Right atrium auricular region (tissue), 2 donors: ENCODE measurements at regions not wholly inside any gene's neighbourhood (a gene's known extent, or its start where the extent isn't known, plus 50 kb on each side); places are given as distances from the start of the nearest gene placed in this dataset.

ENCODE experiments used
- DNase-seq: peaks from one replicate; pipeline ENCODE4 v3.0.0-alpha.2; 2019; ENCODE audit warnings: low spot score
- H3K27ac ChIP-seq, 2 donors: fragments of 200-600 bp; sonication (generic); 1 replicate in 1 of 2; 2 replicates in 1 of 2; pipeline ENCODE4 v1.5.1; 2016 to 2019
- H3K27me3 ChIP-seq, 2 donors: fragments of 200-600 bp; sonication (generic); one replicate each; pipeline versions ENCODE4 v1.5.1 to v1.6.0; 2017 to 2019
- H3K36me3 ChIP-seq: fragments of 200-600 bp; sonication (generic); one replicate; pipeline ENCODE4 v1.5.1; 2016
- H3K4me1 ChIP-seq, 2 donors: fragments of 200-600 bp; sonication (generic); one replicate each; pipeline versions ENCODE4 v1.5.1 to v1.6.0; 2017 to 2019
- H3K4me3 ChIP-seq, 2 donors: fragments of 200-600 bp; sonication (generic); 1 replicate in 1 of 2; 2 replicates in 1 of 2; pipeline ENCODE4 v1.5.1; 2017 to 2019; ENCODE audit warnings: mild to moderate bottlenecking in 1 of 2, moderate library complexity in 1 of 2
- H3K9me3 ChIP-seq, 2 donors: fragments of 200-600 bp; sonication (generic); one replicate each; pipeline ENCODE4 v1.5.1; 2019
- TF ChIP-seq, protein P1 (sequence below), 2 donors: fragments of 200-600 bp; sonication (generic); IDR thresholded peaks; one replicate each; pipeline ENCODE4 v1.5.1; 2019; ENCODE audit warnings: antibody characterized with exemption in 2 of 2

DNA sequence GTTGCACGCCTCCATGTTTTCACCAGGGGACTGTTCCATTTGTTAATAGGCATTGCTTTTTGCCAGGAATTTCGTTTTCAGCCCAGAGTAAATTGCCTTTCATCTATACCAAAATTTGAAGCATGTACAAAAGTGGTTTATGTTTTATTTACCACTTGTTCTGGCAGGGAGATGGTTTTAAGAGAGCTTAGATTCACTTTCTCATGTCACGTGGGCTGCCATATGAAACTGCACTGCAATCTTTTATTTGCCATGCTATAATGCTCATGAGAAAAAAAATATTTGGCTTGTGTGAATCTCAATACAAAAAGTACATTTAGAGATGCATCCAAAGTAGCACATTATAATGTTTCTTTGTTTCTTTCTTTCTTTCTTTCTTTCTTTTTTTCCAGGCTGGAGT lies 284.1 kb upstream of the GRIA1 start:
- no peaks in the 10 kb centered on the region for H3K36me3 ChIP-seq
- TF ChIP-seq, protein P1, sequence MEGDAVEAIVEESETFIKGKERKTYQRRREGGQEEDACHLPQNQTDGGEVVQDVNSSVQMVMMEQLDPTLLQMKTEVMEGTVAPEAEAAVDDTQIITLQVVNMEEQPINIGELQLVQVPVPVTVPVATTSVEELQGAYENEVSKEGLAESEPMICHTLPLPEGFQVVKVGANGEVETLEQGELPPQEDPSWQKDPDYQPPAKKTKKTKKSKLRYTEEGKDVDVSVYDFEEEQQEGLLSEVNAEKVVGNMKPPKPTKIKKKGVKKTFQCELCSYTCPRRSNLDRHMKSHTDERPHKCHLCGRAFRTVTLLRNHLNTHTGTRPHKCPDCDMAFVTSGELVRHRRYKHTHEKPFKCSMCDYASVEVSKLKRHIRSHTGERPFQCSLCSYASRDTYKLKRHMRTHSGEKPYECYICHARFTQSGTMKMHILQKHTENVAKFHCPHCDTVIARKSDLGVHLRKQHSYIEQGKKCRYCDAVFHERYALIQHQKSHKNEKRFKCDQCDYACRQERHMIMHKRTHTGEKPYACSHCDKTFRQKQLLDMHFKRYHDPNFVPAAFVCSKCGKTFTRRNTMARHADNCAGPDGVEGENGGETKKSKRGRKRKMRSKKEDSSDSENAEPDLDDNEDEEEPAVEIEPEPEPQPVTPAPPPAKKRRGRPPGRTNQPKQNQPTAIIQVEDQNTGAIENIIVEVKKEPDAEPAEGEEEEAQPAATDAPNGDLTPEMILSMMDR (IDR thresholded peaks at IDR 0.05), result no peak
- no peak for DNase-seq
- no peak overlapping the region for H3K27ac ChIP-seq
- no peaks in the 10 kb centered on the region for H3K4me1 ChIP-seq
- no peaks in the 10 kb centered on the region for H3K9me3 ChIP-seq
- H3K4me3 ChIP-seq, result no peak overlapping the region
- H3K27me3 ChIP-seq, result no peaks in the 10 kb centered on the region

DNA sequence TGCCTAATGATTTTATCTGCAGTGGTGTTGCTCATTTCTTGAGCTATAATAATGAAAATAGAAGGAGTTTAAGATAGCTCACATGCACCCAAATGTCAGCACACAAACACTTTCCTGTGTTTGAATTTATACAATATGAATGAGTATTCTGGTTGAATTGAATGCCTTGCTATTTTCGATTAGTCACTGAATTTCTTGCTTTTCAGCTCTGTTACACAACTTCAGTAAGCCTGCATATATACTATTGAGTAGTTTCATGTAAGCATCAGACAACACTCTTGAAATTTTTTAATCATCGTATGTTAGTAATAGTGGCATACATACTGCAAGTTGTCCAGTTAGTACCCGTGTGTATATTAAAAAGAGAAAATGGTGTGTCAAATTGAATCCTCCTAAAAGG lies 281.5 kb upstream of the GRIA1 start:
- H3K27ac ChIP-seq, result no peak overlapping the region
- H3K36me3 ChIP-seq, result no peaks in the 10 kb centered on the region
- H3K9me3 ChIP-seq, result no peaks in the 10 kb centered on the region
- H3K4me3 ChIP-seq, result no peak overlapping the region
- TF ChIP-seq, protein P1 (IDR thresholded peaks at IDR 0.05), result no peak
- DNase-seq, result no peak
- H3K4me1 ChIP-seq, result no peaks in the 10 kb centered on the region
- no peaks in the 10 kb centered on the region for H3K27me3 ChIP-seq

- H3K36me3 ChIP-seq, result no peaks in the 10 kb centered on the region
- no peaks in the 10 kb centered on the region for H3K27me3 ChIP-seq
- H3K9me3 ChIP-seq, result no peaks in the 10 kb centered on the region
- no peak overlapping the region for H3K4me3 ChIP-seq
- H3K27ac ChIP-seq, result no peak overlapping the region
- H3K4me1 ChIP-seq, result no peaks in the 10 kb centered on the region
- TF ChIP-seq, protein P1 (IDR thresholded peaks at IDR 0.05), result no peak
- DNase-seq, result no peak
Observed at GRCh38 chr5:153209687-153210086, 280.8 kb upstream of the GRIA1 start.

DNA sequence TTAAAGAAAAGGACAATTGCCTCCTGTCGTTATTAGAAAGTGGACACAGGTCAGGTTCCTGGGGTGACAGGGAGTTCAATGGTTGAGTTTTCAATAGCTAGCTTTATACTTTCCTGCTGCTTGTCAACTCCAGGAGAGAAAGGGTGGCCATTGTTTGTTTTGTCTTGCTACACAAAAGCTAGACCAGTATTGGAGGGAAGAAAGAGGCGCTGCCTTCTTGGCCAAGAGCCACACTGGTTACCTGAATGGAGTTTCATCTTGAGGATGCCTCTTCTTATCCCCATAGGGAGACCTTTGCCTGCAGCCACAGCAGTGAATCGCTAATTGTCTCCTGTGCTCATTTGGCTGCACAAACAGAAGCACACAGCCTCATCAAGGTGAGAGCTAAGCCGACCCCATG lies 279.4 kb upstream of the GRIA1 start:
- Histone ChIP-seq H3K4me3 (no peak overlapping the region), H3K27ac (no peak overlapping the region), H3K36me3 (no peaks in the 10 kb centered on the region), H3K27me3 (no peaks in the 10 kb centered on the region), H3K4me1 (no peaks in the 10 kb centered on the region), H3K9me3 (no peaks in the 10 kb centered on the region)
- TF ChIP-seq, protein P1 (IDR thresholded peaks at IDR 0.05), result no peak
- DNase-seq, result no peak

GRCh38 chr5:153212471-153212870 lies 278.0 kb upstream of the GRIA1 start:
- Histone ChIP-seq H3K27ac (no peak overlapping the region), H3K27me3 (no peaks in the 10 kb centered on the region), H3K9me3 (no peaks in the 10 kb centered on the region), H3K4me3 (no peak overlapping the region), H3K36me3 (no peaks in the 10 kb centered on the region), H3K4me1 (no peaks in the 10 kb centered on the region)
- TF ChIP-seq, protein P1 (IDR thresholded peaks at IDR 0.05), result no peak
- DNase-seq, result no peak

GRCh38 chr5:153222936-153223335 lies 267.5 kb upstream of the GRIA1 start:
- H3K9me3 ChIP-seq, result no peaks in the 10 kb centered on the region
- no peaks in the 10 kb centered on the region for H3K4me1 ChIP-seq
- TF ChIP-seq, protein P1 (IDR thresholded peaks at IDR 0.05), result no peak
- H3K36me3 ChIP-seq, result no peaks in the 10 kb centered on the region
- no peak overlapping the region for H3K27ac ChIP-seq
- no peak overlapping the region for H3K4me3 ChIP-seq
- no peak for DNase-seq
- H3K27me3 ChIP-seq, result no peaks in the 10 kb centered on the region
